GM12878 (cell line): ENCODE measurements at regions not wholly inside any gene's neighbourhood (a gene's known extent, or its start where the extent isn't known, plus 50 kb on each side); places are given as distances from the start of the nearest gene placed in this dataset.

ENCODE experiments used
- ASH2L ChIP-seq: fragments of 300-600, 200-600 bp; sonication (generic); IDR thresholded peaks from 2 replicates; pipeline ENCODE4 v1.6.1; 2017; ENCODE audit warnings: low read depth, mild to moderate bottlenecking, borderline replicate concordance
- BACH1 ChIP-seq: fragments of 450-650 bp; IDR thresholded peaks from 2 replicates; pipeline ENCODE4 v1.6.1; 2017; ENCODE audit warnings: mild to moderate bottlenecking, borderline replicate concordance
- CEBPZ ChIP-seq: fragments of 150-350 bp; IDR thresholded peaks from 2 replicates; pipeline ENCODE4 v1.6.1; 2016; ENCODE audit warnings: low read depth, low read length
- EGR1 ChIP-seq, 2 experiments: IDR thresholded peaks; 1 replicate in 1 of 2; 2 replicates in 1 of 2; pipeline ENCODE4 v1.6.1; 2011 to 2012; ENCODE audit warnings: low read depth in 2 of 2, low read length in 2 of 2, borderline replicate concordance in 1 of 2, mild to moderate bottlenecking in 1 of 2, moderate library complexity in 1 of 2
- LARP7 ChIP-seq: fragments of 450-650 bp; IDR thresholded peaks from 2 replicates; pipeline ENCODE4 v1.6.1; 2017; ENCODE audit warnings: mild to moderate bottlenecking
- MEF2A ChIP-seq: IDR thresholded peaks from 2 replicates; pipeline ENCODE4 v1.6.1; 2011; ENCODE audit warnings: low read depth, mild to moderate bottlenecking, low read length, moderate library complexity; ENCODE audit not compliant: insufficient read depth
- PAX8 ChIP-seq: fragments of 450-650 bp; IDR thresholded peaks from 2 replicates; pipeline ENCODE4 v1.6.1; 2017; ENCODE audit warnings: mild to moderate bottlenecking, moderate library complexity
- RAD21 ChIP-seq: IDR thresholded peaks from 2 replicates; pipeline ENCODE4 v1.6.1; 2011; ENCODE audit warnings: mild to moderate bottlenecking, low read depth, low read length, moderate library complexity; ENCODE audit not compliant: insufficient read depth
- SREBF2 ChIP-seq: IDR thresholded peaks from 2 replicates; pipeline ENCODE4 v1.6.1; 2012; ENCODE audit warnings: mild to moderate bottlenecking, low read length
- USF2 ChIP-seq: IDR thresholded peaks from 2 replicates; pipeline ENCODE4 v1.6.1; 2011; ENCODE audit warnings: low read depth, low read length, improper control_type of control experiment, borderline replicate concordance
- ZBTB33 ChIP-seq: fragments of 450-650 bp; IDR thresholded peaks from 2 replicates; pipeline ENCODE4 v1.6.1; 2017; ENCODE audit warnings: mild to moderate bottlenecking

- TF ChIP-seq CEBPZ (no peak), MEF2A (no peak), USF2 (no peak), BACH1 (no peak), PAX8 (no peak), RAD21 (no peak), ZBTB33 (no peak), SREBF2 (no peak), EGR1 (IDR thresholded peaks at IDR 0.05; ENCODE audit: borderline replicate concordance in 1 of 2, low read depth in 2 of 2, low read length in 2 of 2) (no peak), ASH2L (no peak), LARP7 (no peak)
Measured at GRCh38 chr16:79482011-79482410, 118.5 kb downstream of the MAF start (continued).
